GF-D8 (cell line): ENCODE measurements at regions not wholly inside any gene's neighbourhood (a gene's known extent, or its start where the extent isn't known, plus 50 kb on each side); places are given as distances from the start of the nearest gene placed in this dataset.

Experiments
- DNase-seq: peaks from one replicate; lab custom pipeline; 2025; lab: John Stamatoyannopoulos, UW

DNA sequence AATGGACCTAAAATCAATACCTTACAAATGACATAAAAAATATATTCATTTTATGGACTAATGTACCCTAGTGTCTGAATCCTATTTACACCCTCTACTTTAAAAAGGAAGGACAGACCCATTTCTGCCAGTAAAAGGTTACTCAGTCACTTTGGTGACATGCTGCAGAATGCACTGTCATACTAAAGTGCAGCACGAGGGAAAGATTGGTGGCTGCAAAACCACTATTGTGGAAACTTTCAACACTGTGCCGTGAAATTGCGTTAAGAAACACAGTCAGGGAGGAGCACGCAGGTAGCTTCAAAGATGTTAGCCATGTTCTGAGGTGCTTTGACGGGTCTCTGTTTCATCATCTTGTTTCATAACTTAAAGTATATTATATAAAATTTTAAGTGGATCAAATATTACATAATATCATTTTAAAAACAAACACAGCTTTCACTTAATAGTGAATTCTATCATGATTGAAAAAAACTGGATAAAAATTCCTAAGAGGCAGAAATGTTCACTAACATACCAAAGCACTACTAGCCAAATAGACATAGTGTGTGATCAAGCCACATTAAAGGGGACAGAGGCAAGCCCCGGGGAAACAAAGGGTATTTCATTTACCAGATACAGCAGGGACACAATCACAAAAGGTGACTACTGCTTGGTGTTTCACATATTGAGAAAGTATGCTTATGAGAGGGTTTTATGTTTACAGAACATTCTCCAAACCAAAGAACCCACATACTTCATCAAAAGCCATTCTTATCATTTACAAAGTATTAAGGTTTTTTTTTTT is 330.8 kb upstream of the SOX5 start:
- no peak for DNase-seq

DNA sequence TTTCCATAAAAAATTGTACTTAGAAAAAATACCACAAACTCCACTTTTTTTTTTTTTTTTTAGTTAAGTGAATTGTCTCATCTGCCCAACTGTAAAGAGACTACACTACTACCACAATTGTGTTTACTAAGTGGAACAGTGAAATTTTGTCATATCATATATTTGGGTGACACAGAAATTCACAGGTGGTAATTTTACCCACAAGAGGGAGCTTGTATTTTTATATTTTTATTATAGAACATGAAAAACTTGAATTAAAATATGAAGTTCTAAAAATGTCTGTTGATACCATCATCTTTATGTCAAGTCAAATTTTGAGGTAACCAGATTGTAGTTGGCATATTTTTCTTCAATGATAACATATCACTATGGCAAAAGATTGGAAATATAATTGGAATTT is 329.4 kb upstream of the SOX5 start:
- DNase-seq = no peak

DNA sequence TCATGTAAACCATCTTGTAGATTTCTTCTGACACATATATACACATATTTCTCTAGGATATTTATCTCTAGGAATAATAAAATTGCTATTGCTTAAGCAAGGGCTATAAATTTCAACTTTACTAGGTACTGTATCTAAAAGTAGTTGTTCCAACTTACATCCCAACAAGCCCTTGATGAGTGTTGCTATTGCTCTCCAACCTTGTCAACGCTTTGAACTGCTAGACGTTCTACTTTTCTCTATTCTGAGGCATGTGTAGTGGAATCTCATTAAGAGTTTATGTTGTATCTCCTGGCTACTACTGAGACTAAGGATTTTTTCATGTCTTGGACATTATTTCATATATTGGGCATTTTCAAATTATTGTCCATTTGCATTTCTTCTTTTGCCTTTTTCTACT is 321.5 kb upstream of the SOX5 start:
- DNase-seq = no peak

DNA sequence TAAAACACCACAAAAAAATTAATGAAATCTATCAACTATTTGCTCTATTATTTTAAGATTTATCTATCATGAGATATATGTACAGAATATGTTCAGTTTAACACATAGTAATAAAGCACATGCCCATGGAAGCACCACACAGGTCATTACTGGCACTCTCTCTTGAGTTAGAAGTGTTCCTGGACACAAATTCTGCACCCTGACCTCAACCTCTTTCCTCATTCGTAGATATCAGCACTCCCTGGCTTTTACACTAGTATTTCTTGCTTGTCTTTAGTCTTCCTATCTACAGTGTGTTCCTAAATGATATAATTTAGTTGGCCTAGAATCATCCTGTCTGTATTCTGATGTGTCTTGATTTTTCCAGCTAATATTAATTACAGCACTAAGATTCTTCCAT is 321.0 kb upstream of the SOX5 start:
- DNase-seq = no peak

DNA sequence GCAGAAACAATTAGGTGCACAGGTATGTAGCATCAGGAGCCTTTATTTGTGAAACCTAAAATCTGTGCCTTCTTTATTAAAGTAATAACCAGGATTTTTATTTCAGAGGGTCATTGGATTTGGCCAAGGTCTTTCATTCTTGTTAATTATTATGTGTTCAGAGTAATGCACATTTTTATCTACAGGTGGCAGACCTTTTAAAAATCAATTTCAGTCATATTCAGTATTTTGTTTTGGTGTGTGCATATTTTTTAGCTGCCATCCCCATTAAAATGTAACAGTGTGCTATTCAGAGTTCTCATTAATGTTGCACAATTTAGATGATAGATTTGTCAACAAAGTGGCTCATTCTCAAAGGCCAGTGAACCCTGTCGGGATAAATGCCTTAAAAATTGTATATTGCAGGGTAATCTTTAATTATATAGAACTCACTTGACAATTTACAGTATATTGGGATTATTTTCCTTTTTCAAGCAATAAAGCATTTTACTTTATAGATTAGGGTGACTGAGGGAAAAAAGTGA is 319.3 kb upstream of the SOX5 start:
- DNase-seq = no peak

DNA sequence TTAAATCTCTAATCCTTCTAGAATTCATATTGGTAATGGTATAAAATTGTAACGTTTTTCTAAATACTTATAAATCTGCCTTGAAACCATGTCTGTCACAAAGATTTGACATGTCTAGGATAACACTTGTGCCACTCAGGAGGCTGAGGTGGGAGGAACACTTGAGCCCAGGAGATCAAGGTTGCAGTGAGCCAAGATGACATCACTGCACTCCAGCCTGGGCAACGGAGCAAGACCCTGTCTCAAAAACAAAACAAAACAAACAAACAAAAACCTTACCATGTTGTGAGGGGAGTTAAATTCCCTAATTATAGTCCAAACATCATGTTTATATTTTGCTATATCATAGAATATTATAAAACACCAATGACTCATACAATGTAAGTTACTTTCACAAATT is 317.5 kb upstream of the SOX5 start:
- DNase-seq = no peak

DNA sequence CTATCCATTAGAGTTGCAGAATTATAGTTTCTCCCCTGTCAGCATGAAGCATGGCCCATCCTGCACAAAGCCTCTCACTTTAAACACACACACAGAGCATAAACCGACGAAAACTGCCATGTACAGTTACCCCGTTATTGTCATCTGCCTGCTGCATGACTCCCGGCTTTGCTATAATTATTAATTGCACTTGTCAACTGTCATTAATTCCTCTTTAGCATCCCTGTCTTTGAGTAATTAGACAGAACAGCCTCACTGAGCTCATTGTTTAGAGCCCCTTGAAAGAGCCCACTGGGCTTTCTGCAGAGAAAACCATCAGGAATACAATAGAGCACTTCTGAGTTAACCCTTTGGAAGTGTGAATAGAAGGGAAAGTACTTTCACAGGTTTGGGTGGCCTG is 307.2 kb upstream of the SOX5 start:
- no peak for DNase-seq

DNA sequence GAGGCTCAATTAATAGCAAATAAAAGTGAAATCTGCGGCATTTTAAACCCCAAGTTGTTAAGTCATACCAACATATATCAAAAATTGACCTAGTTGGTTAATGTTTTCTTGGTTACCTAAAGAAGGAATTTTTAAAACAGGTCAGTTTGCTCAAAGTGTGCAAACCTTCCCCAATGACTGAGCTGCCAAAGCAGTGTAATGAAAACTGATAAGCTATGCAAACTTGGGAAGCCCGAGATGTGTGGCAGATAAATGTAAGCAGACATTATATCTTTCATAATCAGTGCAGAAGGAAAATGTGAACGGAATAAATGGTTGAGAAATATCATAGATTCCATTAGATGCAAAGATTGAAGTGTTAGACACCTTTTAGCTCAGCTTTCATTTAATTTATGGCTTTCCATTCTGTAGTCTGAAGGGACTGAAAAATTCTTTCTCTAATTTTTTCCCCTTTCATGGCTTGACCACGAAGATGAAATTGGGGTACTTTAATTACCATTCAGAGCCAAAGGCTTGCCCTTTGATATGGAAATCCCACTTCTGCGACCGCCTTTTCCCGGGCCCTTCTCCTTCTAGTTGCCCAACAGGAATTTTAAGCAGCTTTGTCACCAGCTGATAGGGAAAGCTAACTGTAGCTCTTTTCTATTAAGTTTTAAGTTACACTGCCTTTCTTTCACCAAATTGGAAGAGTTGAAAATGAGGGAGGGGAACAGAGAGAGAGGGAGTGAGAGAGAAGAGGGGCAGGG is 306.6 kb upstream of the SOX5 start:
- DNase-seq = no peak

DNA sequence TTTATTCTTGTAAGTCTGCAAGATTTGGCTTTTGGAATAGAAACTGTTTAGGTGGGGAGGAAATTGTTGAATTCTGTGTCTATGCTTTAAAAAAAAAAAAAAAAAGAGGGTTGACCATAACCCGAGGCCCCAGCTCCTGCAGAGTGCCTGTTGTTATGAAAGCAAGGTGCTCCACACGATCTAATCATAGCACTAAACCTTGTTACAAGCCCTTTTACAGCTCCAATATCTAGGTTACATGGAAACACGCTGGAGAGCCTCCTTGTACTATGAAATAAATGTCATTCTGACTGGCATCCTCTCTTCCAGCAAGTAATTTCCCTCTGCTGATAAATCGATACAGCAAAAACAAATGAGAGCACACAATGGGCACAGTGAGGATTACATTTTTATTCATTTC is 303.1 kb upstream of the SOX5 start:
- DNase-seq = no peak

DNA sequence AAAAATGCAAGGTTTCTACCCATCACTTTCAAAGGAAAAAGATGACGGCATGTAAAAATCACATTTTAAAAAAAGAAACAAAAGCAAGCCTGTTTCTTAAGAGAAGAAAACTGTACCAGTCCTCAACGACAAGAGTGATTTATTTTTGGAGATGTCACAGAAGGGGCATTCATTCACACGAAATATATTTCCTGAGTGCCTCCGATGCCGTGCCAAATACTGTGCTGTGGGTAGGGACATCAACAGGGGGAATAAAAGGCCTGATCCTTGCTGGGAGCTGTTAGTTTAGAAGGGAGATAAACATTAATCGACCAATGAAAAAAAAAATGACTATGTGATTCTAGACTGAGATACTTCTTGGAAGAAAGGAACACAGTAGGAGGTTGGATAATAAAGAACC is 297.5 kb upstream of the SOX5 start:
- DNase-seq = no peak

DNA sequence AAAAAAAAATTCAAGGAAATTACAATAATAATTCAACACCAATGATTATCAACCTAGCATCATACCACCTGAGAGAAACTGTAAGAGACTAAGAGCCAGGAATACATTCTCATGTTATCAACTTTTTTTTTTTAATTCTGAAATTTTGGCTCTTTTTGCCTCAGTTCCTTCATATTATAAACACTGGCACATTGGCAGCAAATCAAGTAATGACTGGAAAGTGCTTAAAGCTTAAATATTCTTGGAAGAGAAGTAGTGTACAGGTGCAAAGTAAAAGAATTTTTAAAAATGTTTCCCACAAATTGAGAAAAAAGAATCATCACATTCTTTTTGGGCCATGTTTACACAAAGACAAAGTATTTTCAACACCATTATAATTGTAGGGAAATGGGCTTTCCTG is 296.9 kb upstream of the SOX5 start:
- DNase-seq = no peak

DNA sequence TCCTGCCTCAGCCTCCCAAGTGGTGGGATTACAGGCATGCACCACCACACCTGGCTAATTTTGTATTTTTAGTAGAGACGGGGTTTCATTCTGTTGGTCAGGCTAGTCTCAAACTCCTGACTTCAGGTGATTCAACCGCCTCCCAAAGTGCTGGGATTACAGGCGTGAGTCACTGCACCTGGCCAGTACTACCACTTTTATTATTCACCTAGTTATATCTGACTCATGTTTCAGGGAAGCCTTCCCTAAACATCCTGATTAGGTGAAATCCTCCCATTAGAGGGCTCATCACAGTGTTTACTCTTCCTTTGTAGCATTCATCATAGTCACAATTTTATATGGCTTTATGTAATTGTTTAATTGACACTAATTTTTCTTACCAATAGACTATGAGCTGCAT is 295.3 kb upstream of the SOX5 start:
- DNase-seq = no peak

DNA sequence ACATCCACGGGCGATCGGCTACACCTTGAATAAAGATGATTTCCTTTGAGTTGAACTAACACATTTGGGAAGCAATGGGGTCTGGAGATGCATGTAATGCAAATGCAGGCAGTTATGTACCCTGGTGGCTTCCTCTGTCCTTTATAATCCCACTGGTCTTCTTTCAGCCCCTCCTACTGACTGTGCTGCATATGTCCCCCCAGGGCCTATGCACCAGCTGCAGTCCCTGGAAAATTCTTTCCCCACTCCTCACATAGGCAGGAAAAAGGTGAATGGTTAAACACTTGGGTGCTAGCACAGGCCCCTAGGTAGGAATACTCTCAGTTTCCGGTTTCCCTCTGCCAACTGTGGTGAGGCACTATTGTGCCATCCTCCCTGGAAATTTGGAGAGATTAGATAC is 294.8 kb upstream of the SOX5 start:
- DNase-seq = no peak

DNA sequence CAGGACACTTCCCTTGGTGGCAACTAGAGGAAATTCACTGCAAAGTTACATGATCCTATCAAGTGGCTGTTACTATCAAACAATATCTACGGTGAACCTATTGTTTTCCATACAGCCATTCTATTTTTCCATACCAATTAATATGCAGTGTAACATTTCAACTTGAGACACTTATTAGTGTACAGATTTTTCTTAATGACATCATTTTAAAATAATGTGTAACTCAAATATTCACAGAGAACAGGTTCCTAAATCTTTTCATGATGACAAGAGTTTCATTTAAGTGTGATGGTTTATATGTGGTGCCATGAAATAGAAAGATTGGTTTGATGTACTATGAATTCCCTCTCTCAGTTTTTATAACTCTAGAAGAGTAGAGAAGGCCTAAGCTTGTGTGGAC is 291.2 kb upstream of the SOX5 start:
- no peak for DNase-seq

DNA sequence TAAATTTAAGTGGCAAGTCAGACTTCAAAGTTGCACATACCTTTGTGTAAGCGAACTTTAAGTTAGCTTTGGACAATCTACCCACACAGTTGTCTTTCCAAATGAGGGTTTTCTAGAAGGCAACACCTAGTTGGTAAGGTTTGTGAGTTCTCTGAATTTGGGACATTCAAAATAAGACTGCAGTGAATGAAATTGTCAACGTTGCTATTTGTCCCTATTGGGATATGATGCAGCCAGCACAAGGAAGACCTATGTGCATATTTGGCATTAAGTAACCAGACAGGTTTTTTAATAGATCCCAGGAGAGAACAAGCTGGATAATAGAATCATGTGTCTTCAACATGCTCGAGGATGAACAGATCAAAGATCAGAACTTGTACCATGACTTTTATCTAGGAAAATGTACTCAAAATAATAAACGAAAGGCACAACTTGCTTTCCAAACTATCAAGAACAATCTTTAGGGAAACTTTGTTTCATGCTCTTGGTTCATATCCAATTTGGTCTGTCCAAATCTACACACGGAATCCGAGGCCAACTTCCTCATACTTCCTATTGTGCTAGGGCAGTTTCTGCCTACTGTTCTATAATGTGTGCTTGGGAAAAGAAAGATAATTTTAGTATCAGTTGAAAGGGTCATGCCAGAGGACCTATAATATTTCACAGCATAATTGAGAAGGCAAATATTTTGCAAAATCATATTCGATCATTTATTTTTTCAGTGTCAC is 284.2 kb upstream of the SOX5 start:
- DNase-seq = no peak

DNA sequence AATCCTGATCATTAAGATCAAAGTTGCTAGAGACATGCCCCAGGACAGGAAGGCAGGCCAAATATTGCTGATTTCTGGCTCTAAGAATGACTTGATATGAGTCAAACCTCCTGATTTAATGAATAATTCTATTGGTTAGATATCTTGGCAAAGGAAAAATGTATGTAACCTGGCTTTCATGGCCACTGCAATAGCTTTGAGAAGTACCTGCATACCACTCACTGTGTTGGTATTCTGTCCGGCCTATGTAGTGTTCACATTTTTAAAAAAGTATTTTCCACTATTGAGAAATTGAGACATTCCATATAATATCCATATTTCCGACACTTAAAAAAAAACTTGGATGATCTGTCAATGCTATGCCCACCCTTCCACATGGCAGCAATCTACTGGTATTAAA is 283.1 kb upstream of the SOX5 start:
- no peak for DNase-seq

DNA sequence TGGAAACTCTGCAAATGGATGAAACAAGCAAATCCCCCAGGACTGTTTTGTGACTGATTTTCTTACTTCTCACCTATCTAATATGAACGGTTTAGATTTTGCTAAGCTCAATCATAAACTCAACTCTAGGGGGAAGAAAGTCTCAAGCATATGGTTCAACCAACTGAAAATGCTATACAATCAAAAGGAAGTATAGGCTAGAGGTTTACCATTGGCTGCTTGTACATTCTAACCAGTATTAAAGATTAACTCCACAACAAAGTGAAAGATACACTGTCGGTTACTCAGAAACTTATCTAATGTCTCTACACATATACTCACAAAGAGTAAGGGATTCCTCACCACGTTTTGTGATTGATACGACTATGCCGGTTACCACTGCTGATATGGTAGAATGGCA is 281.8 kb upstream of the SOX5 start:
- no peak for DNase-seq

DNA sequence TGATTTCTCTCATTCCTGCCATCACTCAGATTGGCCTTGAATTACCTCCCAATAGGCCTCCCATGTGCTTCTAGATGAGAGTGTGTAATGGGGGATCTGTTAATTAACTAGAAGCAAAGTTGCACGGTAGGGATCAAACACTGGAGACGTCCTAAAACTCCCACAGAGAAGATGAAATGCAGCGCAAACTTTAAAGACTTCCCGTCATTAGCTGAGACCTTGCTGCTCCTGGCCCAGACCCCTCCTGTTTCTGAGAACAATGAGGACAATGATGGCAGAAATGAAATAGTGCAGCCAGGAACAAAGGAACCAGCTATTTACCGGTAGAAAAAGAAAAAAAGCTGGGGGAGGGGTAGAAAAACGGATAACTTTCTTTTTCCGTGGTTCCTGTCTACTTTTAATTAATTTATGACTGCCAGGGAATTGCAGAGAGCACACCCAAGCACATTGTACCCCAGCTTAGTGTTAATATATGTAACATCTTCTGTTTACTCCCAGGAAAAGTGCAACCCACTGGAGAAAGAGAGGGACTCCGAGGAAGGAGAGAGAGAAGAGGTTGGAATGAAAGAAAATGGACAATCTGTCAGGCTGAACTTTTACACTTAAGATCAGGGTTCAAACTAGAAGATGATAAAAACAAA is 280.7 kb upstream of the SOX5 start:
- DNase-seq = no peak

DNA sequence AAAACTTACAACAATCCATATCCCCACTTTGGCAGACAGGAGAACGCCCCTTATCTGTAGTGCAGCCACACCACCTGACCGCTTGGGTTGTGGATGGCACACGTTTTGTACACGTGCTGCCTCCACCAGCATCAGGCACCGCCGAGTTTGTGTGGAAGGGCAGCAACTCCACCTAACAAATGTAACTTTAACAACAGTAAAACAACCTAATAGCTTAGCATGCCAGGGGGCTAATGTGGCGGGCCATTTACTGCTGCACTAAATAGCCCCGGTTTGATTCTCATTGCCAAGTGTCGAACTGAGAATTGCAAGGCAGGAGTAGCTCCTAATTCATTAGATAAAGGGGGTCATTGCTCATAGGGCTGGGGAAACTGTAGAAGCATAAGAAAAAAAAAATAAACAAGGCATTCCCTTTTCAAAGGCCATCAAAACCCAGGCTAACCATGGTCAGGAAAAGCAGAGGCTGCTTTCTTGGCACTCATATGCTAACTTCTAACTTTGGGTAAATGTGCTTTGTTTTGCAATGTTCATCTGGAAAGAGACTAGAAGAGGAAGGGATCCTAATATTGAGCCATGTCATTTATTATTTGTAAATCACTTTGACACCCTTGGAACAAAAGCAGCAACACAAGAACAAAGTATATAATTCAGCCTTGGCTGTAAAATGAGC is 279.7 kb upstream of the SOX5 start:
- DNase-seq = no peak

DNA sequence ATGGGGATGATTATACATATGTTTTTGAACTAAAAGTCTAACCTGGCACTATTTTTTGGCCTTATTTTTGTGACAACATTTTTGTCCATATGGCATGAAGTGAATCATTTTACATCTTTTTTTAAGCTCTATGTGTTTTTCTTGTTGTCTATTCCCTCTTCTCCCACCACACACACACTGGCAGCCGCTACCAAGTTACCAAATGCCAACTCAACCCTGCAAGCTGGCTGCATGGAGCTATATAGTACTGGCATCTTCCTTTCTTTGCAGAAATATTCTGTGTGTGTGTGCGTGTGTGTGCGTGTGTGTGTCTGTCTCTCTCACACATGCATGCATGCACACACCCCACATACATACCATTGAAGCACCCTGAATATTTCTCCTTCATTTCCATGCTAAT is 278.9 kb upstream of the SOX5 start:
- no peak for DNase-seq

DNA sequence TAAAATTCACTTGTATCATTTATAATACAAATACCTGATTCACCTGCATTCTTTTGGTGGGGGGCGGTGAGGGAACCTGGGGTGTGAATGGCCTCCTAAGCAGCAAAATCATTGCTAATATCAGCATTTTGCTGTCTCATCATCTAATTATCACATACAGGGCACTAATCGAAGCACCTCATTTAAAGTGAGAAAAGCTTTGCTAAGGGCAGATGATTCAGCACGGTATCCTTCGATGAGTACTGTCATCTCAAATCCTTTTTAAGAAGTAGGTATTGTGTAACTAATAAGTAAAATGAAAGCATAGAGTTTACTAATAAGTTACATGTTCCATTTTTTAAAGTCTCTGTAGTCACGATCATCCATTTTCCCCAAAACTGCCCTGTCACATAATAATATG is 278.1 kb upstream of the SOX5 start:
- no peak for DNase-seq
